GM13977 (cell line): ENCODE measurements at regions not wholly inside any gene's neighbourhood (a gene's known extent, or its start where the extent isn't known, plus 50 kb on each side); places are given as distances from the start of the nearest gene placed in this dataset.

Source experiments
- DNase-seq: peaks from one replicate; pipeline ENCODE4 v3.0.0; 2012; ENCODE audit warnings: low spot score
- in situ Hi-C: fragments of 300-500 bp; cut with MboI; formaldehyde crosslinking; loops from one replicate; pipeline ENCODE4 v1.12.0; 2022; ENCODE audit warnings: low sequenced_read_pairs, low pct_unique_long_range_greater_than_20kb, mixed read lengths, inconsistent platforms; ENCODE audit not compliant: unreplicated experiment
- TF ChIP-seq, protein P1 (sequence below): IDR thresholded peaks from 2 replicates; pipeline ENCODE4 v1.5.1; 2012; ENCODE audit warnings: mild to moderate bottlenecking, control low read depth; ENCODE audit not compliant: insufficient read depth; ENCODE audit errors: extremely low read depth, missing control alignments

DNA sequence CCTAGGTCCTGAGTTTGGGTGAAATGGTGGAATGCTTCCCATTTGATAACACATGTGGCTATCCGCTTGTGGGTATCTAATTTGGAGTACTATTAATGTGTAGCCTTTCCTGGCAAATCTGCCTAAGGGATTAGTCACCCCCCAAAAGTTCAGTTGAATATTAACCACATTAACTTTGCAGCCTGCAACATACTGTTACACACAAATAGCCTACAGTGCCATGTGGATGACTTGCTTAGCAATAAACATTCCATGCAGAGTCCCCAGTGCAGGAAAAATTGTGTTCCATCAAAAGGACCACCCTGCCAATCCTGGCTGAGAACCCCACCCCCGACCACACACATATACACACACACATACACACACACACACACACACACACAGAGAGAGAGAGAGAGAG, 303.3 kb upstream of the ESRRG start:
- DNase-seq, result no peak
- in situ Hi-C loops, result no loop called here
- TF ChIP-seq, protein P1, sequence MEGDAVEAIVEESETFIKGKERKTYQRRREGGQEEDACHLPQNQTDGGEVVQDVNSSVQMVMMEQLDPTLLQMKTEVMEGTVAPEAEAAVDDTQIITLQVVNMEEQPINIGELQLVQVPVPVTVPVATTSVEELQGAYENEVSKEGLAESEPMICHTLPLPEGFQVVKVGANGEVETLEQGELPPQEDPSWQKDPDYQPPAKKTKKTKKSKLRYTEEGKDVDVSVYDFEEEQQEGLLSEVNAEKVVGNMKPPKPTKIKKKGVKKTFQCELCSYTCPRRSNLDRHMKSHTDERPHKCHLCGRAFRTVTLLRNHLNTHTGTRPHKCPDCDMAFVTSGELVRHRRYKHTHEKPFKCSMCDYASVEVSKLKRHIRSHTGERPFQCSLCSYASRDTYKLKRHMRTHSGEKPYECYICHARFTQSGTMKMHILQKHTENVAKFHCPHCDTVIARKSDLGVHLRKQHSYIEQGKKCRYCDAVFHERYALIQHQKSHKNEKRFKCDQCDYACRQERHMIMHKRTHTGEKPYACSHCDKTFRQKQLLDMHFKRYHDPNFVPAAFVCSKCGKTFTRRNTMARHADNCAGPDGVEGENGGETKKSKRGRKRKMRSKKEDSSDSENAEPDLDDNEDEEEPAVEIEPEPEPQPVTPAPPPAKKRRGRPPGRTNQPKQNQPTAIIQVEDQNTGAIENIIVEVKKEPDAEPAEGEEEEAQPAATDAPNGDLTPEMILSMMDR, result no peak

DNA sequence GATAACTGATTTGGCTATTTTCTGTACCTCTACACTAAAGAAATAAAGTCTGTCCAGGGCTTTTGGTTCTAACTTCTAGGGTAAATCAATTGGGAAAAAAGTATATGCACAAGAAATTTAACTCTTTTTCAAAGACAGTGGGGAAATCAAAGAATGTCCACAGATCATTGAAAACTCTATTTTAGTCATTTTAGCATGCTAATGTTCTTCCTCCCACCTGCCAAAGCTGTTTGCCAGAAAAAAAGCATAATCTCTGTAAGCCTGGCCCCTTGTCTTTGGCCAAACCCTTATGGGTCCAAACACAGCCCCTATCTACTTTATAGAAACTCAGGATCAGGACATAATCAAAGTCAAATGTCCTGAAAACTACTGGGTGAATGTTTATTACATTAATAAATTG, 302.2 kb upstream of the ESRRG start:
- TF ChIP-seq, protein P1, result no peak
- DNase-seq, result no peak
- in situ Hi-C loops, result no loop called here

DNA sequence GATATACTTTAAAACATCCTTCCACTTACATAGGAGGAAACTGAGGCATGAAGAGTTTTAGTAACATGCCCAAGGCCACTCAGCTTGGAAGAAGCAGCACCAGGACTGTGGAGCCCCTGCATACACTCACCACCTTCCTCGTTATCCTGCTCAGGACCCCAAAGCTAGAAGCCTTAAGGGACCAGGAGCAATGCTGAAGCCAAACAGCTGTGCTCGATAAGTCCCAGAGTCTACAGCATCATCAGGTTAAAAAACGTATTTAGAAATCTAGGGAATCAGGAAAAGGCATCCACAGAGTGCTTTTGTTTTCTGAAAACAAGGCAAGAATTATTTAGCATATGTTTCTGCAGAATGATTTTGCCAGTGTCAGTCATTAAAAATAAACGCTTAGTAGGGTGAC, 301.7 kb upstream of the ESRRG start:
- TF ChIP-seq, protein P1, result no peak
- in situ Hi-C loops, result no loop called here
- no peak for DNase-seq

DNA sequence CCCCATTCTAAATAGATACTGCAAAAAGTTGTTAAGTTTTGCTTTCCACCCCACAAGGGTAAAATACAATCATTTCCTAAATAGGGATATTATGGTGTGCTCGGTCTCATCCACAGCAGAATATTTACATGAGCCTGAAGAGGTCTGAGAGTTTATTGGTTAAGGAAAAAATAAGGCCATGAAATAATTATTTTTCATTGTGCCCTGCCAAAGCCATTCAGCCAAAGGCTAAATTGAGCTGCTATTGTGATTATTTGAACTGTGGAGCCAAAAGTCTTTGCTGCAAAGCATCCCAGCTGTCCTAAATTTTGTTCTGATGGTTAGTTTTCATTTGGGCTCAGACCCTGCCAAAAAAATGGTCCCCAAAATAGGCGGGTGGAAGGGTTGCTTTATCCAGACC, 298.7 kb upstream of the ESRRG start:
- in situ Hi-C loops, result no loop called here
- DNase-seq, result no peak
- TF ChIP-seq, protein P1, result no peak

DNA sequence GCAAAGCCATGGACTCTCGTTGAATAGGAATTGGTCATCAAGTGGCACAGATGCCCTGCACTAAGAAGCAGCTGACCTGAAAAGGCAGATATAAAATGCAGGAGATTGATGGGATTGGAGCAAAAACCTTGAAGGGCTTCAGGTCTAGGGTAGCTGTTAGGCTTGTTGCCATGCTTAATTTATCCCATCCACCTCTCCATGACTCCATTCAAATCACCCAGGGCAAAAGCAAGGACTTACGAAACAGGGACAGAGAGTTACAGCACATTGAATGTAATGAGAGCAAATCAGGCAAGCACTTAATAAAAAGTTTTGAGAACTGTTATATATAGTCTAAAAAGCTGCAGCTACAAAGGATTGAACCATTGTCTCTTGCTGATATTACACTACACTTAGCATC, 298.2 kb upstream of the ESRRG start:
- no peak for DNase-seq
- in situ Hi-C loops, result no loop called here
- TF ChIP-seq, protein P1, result no peak

DNA sequence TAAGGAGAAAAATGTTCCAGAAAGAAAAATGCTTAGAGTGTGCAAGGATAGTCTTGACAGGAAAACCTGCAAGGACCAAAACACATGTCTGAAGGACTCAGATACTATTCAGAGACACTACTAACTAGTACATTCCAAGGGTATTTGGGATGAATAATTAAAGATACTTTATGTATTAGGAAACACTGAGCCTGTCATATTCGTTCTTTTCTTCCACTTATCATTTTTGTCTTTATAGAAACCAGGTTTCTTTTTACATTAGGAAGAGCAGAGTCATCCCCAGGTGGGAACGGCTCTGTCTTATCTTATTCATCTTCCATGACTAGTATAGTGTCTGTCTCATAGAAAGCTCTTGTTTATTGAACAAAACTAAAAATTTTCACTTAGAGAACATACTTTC, 296.2 kb upstream of the ESRRG start:
- TF ChIP-seq, protein P1, result no peak
- no peak for DNase-seq

DNA sequence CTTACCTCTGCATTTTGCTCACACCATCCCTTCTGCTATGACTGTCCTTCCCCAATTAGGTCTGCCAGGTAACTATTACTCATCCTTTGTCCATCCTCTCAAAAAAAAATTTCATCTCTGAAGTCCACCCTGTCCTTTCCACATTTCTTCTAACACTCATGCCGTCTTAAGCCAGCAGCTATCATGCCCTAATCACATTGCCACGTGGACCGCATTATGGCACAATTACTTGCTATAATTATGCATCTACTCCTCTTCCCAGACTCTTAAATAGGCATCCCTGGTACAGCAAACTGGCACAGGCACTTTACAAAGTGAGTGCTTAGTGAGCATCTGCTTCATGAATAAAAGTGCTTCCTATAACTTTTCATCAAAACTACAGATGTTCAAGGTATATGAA, 295.4 kb upstream of the ESRRG start:
- in situ Hi-C loops, result no loop called here
- TF ChIP-seq, protein P1, result no peak
- DNase-seq, result no peak

More for the DNA sequence above, 296.2 kb upstream of the ESRRG start:
- in situ Hi-C loops, result no loop called here
